ENCODE measurements at regions not wholly inside any gene's neighbourhood (a gene's known extent, or its start where the extent isn't known, plus 50 kb on each side); places are given as distances from the start of the nearest gene placed in this dataset.
"Not testable (repeated sequence)": the region's sequence is repeated elsewhere in the genome, so short reads cannot be mapped to it uniquely, and the experiment has no call there.

DNA sequence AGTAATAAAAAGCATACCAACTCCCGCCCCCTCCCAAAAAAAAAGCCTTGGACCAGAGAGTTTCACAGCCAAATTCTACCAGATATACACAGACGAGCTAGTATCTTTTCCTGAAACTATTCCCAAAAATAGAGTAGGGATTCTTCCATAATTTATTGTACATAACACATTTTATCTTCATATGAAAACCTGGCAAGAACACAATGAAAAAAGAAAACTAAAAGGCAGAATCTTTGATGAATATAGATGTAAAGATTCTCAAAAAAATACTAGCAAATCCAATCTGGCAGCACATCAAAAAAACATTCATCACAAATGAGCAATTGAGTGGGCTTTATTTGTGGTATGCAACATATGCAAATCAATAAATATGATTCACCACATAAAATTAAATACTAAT is 798.8 kb downstream of the CDH18 start:
- no peak for ATAC-seq (replicated peaks)
- H3K4me3 Mint-ChIP-seq: no peak overlapping the region
- no peak for DNase-seq

DNA sequence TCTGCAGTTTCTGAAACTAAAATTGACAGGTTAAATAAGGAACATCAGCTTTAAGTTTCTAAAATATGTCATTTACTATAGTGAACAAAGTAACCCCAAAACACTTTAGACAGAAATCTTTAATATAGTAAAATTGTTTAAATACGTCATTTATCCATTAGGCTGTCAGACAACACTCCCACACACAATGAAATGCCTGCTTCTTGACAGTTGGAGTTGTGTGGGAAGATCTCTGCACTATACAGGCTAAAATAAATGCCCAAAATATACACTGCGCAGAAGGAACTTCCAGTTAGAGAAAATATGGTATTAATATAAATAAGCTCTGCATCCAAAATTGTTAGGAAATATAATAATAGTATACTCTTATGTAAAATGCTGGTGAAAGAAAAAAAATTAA is 794.4 kb downstream of the CDH18 start:
- Mint-ChIP-seq H3K36me3 (ENCODE audit: insufficient read depth) (no peaks in the 10 kb centered on the region), H3K27me3 (no peaks in the 10 kb centered on the region), H3K9me3 (peaks cover 6% of the 10 kb centered on the region in 2 donors), H3K4me3 (no peak overlapping the region), H3K27ac (no peak overlapping the region), H3K4me1 (ENCODE audit: low read depth in 2 of 2) (no peaks in the 10 kb centered on the region)
- no peak for DNase-seq
- ATAC-seq (replicated peaks): no peak

More for the DNA sequence above, 798.8 kb downstream of the CDH18 start:
- Mint-ChIP-seq H3K9me3 (peaks cover 5 to 13% of the 10 kb centered on the region in 2 donors), H3K36me3 (ENCODE audit: insufficient read depth) (peaks cover 3% of the 10 kb centered on the region), H3K27me3 (no peaks in the 10 kb centered on the region), H3K4me1 (ENCODE audit: low read depth in 2 of 2) (no peaks in the 10 kb centered on the region), H3K27ac (no peak overlapping the region)

DNA sequence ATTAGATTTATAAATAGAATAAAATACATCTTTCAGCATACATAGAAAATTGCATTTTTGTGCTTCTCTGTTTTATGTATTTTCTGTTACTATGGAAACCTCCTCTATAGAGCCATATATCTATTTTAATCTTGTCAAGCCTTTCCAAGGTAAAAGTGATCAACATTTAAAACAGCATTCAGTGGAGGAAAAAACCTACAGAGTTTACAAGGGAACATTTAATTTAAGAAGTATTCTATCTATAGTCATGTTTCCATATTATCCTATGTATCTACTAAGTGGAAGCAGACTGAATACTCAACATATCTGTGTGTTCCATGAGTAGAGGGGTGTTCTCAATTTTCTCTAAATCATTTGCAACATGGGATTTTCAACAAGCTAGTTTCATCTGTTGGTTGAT is 791.4 kb downstream of the CDH18 start:
- DNase-seq: no peak
- ATAC-seq (replicated peaks): no peak
- Mint-ChIP-seq H3K4me1 (ENCODE audit: low read depth in 2 of 2) (no peaks in the 10 kb centered on the region), H3K27ac (no peak overlapping the region), H3K9me3 (peaks cover 4 to 6% of the 10 kb centered on the region in 2 donors), H3K27me3 (no peaks in the 10 kb centered on the region), H3K4me3 (no peak overlapping the region), H3K36me3 (ENCODE audit: insufficient read depth) (no peaks in the 10 kb centered on the region)

- Mint-ChIP-seq H3K4me3 (no peak overlapping the region), H3K9me3 (peaks cover 0 to 6% of the 10 kb centered on the region in 2 donors), H3K36me3 (ENCODE audit: insufficient read depth) (no peaks in the 10 kb centered on the region), H3K27me3 (no peaks in the 10 kb centered on the region), H3K4me1 (ENCODE audit: low read depth in 2 of 2) (no peaks in the 10 kb centered on the region), H3K27ac (no peak overlapping the region)
- ATAC-seq (replicated peaks): no peak
- DNase-seq: no peak
Observed at GRCh38 chr5:19200251-19200650, 787.7 kb downstream of the CDH18 start.

GRCh38 chr5:19208397-19208796 is 779.6 kb downstream of the CDH18 start:
- ATAC-seq (replicated peaks) (no peak), DNase-seq (no peak)
- no peaks in the 10 kb centered on the region for H3K4me1 Mint-ChIP-seq (ENCODE audit: low read depth in 2 of 2)
- no peak overlapping the region for H3K27ac Mint-ChIP-seq
- H3K9me3 Mint-ChIP-seq: peaks cover 12 to 33% of the 10 kb centered on the region in 2 donors
- no peaks in the 10 kb centered on the region for H3K36me3 Mint-ChIP-seq (ENCODE audit: insufficient read depth)
- H3K4me3 Mint-ChIP-seq: no peak overlapping the region
- H3K27me3 Mint-ChIP-seq: no peaks in the 10 kb centered on the region

DNA sequence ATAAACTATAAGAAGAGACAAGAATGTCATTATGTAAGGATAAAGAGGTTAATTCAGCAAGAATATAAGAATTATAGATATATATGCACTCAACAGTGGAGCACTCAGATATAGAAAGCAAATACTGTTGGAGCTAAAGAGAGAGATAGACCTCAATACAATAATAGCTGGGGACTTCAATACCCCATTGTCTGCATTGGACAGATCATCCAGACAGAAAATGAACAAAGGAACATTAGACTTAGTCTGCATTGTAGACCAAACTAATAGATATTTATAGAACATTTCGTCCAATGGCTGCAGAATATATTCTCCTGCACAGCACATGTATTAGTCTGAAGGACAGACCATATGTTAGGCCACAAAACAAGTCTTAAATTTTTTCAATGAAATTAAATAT is 777.1 kb downstream of the CDH18 start:
- no peak for DNase-seq
- Mint-ChIP-seq H3K36me3 (ENCODE audit: insufficient read depth) (no peaks in the 10 kb centered on the region), H3K4me1 (ENCODE audit: low read depth in 2 of 2) (no peaks in the 10 kb centered on the region), H3K9me3 (peaks cover 14 to 33% of the 10 kb centered on the region in 2 donors), H3K27ac (no peak overlapping the region), H3K27me3 (no peaks in the 10 kb centered on the region), H3K4me3 (no peak overlapping the region)
- ATAC-seq (replicated peaks): no peak

GRCh38 chr5:19229179-19229835 is 758.7 kb downstream of the CDH18 start:
- ATAC-seq (replicated peaks): no peak
- H3K9me3 Mint-ChIP-seq: peaks cover 0 to 10% of the 10 kb centered on the region in 2 donors
- H3K4me3 Mint-ChIP-seq: no peak overlapping the region
- DNase-seq: no peak
- no peaks in the 10 kb centered on the region for H3K27me3 Mint-ChIP-seq
- H3K36me3 Mint-ChIP-seq (ENCODE audit: insufficient read depth): no peaks in the 10 kb centered on the region
- no peaks in the 10 kb centered on the region for H3K4me1 Mint-ChIP-seq (ENCODE audit: low read depth in 2 of 2)
- no peak overlapping the region for H3K27ac Mint-ChIP-seq

- no peak for DNase-seq
- no peaks in the 10 kb centered on the region for H3K36me3 Mint-ChIP-seq (ENCODE audit: insufficient read depth)
- H3K4me1 Mint-ChIP-seq (ENCODE audit: low read depth in 2 of 2): no peaks in the 10 kb centered on the region
- peaks cover 0 to 9% of the 10 kb centered on the region in 2 donors for H3K9me3 Mint-ChIP-seq
- H3K27me3 Mint-ChIP-seq: no peaks in the 10 kb centered on the region
- no peak overlapping the region for H3K27ac Mint-ChIP-seq
- H3K4me3 Mint-ChIP-seq: no peak overlapping the region
- ATAC-seq (replicated peaks): no peak
Observed at GRCh38 chr5:19233573-19233972, 754.4 kb downstream of the CDH18 start.

GRCh38 chr5:19235101-19235584 is 752.9 kb downstream of the CDH18 start:
- Mint-ChIP-seq H3K27me3 (no peaks in the 10 kb centered on the region), H3K36me3 (ENCODE audit: insufficient read depth) (no peaks in the 10 kb centered on the region), H3K4me3 (no peak overlapping the region), H3K4me1 (ENCODE audit: low read depth in 2 of 2) (no peaks in the 10 kb centered on the region), H3K9me3 (peaks cover 0 to 13% of the 10 kb centered on the region in 2 donors), H3K27ac (no peak overlapping the region)
- DNase-seq: no peak
- ATAC-seq (replicated peaks): no peak

DNA sequence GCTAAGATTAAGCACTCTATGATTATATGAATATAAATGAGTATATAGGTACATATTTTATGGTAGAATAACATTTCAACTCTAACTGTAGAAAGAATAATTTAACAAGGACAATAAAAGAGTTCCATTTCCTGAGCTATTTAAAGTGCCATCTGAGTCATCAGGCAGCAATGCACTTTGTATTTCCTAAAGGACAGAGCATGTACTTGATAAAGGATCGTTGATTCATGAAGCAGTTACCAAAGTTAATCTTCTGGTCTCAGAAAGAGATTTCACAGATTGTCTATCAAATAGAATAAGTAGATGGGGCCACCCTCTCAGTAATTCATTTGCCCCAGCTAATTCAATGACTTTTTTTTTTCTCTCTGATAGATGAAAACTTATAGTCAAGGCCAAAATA is 747.8 kb downstream of the CDH18 start:
- Mint-ChIP-seq H3K4me1 (ENCODE audit: low read depth in 2 of 2) (no peaks in the 10 kb centered on the region), H3K36me3 (ENCODE audit: insufficient read depth) (no peaks in the 10 kb centered on the region), H3K4me3 (no peak overlapping the region), H3K9me3 (peaks cover 0 to 6% of the 10 kb centered on the region in 2 donors), H3K27me3 (no peaks in the 10 kb centered on the region), H3K27ac (no peak overlapping the region)
- no peak for DNase-seq
- ATAC-seq (replicated peaks): no peak

- no peaks in the 10 kb centered on the region for H3K4me1 Mint-ChIP-seq (ENCODE audit: low read depth in 2 of 2)
- H3K9me3 Mint-ChIP-seq: peaks cover 0 to 9% of the 10 kb centered on the region in 2 donors
- no peak overlapping the region for H3K27ac Mint-ChIP-seq
- ATAC-seq (replicated peaks) (no peak), DNase-seq (no peak)
- no peaks in the 10 kb centered on the region for H3K36me3 Mint-ChIP-seq (ENCODE audit: insufficient read depth)
- H3K27me3 Mint-ChIP-seq: no peaks in the 10 kb centered on the region
- no peak overlapping the region for H3K4me3 Mint-ChIP-seq
Observed at GRCh38 chr5:19241690-19242089, 746.3 kb downstream of the CDH18 start.

DNA sequence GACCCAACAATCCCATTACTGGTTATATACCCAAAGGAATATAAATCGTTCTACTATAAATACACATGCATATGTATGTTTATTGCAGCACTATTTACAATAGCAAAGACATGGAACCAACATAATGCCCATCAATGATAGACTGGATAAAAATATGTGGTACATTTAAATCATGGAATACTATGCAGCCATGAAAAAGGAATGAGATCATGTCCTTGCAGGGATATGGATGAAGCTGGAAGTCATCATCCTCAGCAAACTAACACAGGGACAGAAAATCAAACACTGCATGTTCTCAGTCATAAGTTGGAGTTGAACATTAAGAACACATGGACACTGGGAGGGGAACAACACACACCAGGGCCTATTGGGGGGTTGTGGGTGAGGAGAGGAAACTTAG is 741.8 kb downstream of the CDH18 start:
- DNase-seq; H3K4me1 Mint-ChIP-seq (ENCODE audit: low read depth in 2 of 2); H3K36me3 Mint-ChIP-seq (ENCODE audit: insufficient read depth); H3K4me3 Mint-ChIP-seq; H3K27me3 Mint-ChIP-seq; H3K27ac Mint-ChIP-seq; H3K9me3 Mint-ChIP-seq; ATAC-seq (replicated peaks): not testable (repeated sequence)

GRCh38 chr5:19247302-19247701 is 740.7 kb downstream of the CDH18 start:
- Mint-ChIP-seq H3K4me1 (ENCODE audit: low read depth in 2 of 2) (no peaks in the 10 kb centered on the region), H3K9me3 (peaks cover 0 to 7% of the 10 kb centered on the region in 2 donors), H3K27me3 (no peaks in the 10 kb centered on the region), H3K4me3 (no peak overlapping the region), H3K36me3 (ENCODE audit: insufficient read depth) (no peaks in the 10 kb centered on the region), H3K27ac (no peak overlapping the region)
- ATAC-seq (replicated peaks) (no peak), DNase-seq (no peak)

GRCh38 chr5:19256036-19256435 is 732.0 kb downstream of the CDH18 start:
- H3K9me3 Mint-ChIP-seq: peaks cover 14% of the 10 kb centered on the region in 2 donors
- no peaks in the 10 kb centered on the region for H3K36me3 Mint-ChIP-seq (ENCODE audit: insufficient read depth)
- H3K27me3 Mint-ChIP-seq: no peaks in the 10 kb centered on the region
- DNase-seq (no peak), ATAC-seq (replicated peaks) (no peak)
- no peaks in the 10 kb centered on the region for H3K4me1 Mint-ChIP-seq (ENCODE audit: low read depth in 2 of 2)
- H3K27ac Mint-ChIP-seq: no peak overlapping the region
- no peak overlapping the region for H3K4me3 Mint-ChIP-seq

All from effector memory CD8-positive, alpha-beta T cell (primary cell).